ENCODE measurements at regions not wholly inside any gene's neighbourhood (a gene's known extent, or its start where the extent isn't known, plus 50 kb on each side); places are given as distances from the start of the nearest gene placed in this dataset.

DNA sequence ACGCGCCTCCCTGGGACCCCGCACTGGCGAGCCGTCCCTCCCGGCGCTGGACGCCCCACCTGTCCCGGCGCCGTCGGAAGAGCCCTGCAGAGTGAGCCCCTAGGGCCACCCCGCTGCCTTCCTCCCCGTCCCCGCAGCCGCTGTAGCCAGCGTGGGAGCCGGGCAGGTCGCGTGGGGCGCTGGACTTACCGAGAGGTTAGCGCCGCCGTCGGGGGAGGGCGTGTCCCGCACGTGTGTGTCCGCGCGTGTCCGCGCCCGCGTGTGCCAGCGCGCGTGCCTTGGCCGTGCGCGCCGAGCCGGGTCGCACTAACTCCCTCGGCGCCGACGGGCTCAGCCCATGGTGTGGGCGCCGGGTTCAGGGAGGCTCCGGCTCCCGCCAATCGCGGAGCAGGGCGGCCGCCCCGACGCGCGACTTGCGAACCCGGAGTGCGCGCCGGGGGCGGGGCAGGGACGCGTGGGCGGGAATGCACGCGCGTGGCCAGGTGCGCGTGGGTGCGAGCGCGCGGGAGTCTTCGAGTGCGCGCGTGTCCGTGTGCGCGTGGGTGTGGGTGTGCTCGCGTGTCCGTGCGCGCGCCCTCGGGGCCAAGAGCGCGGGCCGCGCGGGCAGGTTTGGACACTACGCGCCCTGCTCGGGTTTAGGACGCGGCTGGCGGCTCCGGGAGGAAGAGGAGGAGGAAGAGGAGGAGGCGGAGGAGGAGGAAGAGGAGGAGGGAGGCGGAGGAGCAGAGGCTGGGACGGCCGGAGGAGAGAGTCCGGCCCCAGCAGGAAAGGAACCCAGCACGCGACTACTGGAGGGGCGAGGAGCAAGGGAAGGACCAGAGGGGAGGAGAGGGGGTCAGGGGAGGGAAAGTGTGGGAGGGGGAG lies 145.2 kb upstream of the ETS2 start:
- no peak for DNase-seq

DNA sequence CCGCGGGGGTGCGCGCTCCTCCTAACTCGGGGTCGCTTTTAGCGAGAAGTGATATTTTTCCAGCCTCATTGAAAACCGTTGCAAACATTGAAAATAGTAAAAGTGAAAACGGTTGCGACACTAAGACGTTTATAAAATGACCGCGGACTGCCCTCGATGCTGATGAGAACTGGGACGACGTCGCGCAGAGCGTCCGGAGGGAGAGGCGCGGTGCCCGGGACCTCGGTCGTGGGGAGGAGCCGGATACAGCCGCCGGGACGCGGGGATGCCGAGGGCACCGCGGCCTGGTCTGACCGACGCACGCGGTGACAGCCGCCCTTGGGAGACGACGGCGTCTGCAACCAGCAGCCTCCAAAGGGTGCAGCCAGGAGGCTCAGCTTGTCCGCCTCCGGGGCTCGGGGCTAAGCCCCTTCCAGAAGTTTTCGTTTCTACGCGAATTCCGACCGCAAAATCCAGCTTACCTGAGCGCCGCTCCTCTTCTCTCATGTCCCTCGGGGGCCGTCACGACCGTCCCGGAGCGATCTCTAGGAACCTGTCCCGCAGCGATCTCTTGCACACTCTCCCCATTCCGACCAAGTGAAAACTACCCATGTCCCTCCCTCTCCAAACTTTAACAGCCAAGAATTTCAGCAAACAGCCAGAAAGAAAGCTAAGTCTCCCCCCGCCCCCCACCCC lies 144.4 kb upstream of the ETS2 start:
- DNase-seq, result no peak

DNA sequence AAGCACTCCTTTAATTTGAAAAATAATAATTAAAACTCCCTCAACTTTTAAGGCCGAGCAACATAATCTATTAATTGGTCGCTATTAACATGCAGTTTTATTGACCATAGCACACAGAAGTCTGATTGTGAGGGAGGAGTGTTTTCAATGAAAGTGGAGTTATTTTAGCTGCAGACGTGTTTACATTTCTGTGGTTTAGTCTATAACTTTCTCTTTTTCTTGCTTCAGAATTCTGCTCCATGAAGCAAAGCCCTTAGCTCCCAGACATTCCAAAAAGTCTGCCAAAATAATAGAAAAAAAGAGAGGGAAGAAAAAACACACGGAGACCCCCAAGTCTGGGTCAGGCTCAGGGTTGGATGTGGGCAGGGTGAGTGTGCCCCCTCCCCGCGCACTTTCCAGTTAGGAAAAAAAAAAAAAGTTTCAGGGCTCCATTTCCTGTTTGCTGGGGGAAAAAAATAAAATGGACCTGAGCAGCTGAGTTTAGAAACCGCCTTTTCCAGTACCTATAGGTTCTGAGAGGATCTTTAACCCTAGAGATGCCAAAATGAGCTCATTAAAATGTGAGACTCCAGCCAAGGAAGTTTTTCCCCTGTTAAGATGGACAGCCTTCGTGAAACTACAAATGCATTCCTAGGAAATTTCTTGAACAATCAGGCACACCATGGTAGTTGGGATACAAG lies 143.7 kb upstream of the ETS2 start:
- no peak for DNase-seq

DNA sequence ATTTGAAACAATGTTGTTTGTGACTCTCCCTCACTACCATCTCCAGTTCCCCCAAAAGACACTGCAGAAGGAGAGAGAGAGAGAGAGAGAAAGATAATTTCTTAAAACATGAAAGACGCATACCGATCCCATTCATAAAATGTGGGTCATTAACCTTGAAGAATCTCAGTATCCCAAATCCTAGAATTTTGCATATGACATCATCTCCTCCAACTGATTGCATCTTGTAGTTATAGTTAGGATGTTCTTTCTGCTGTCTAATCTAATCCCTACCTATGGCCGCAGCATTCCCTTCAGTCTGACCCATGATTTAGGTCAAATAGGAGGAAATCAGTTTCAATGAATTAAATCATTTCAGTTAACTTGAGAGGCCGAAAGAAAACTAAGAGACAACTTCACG lies 142.4 kb upstream of the ETS2 start:
- no peak for DNase-seq

DNA sequence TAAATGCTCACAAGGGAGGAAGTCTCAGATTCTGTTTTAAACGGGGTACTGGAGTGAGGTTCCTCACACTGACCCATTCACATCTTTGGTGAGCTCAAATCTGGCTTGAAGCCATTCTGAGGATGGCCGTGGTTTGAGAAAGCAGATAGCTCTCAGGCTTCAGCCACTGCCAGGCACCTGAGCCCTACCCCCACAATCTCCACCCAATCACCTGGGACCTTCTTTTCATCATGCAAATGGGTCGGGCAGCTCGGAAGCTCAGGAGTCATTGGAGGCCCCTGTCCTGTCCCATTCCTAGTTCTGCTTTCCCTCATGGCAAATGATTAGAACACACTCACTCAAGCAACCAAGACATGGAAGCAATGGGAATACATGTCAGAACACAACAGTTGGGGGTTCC lies 141.4 kb upstream of the ETS2 start:
- no peak for DNase-seq

DNA sequence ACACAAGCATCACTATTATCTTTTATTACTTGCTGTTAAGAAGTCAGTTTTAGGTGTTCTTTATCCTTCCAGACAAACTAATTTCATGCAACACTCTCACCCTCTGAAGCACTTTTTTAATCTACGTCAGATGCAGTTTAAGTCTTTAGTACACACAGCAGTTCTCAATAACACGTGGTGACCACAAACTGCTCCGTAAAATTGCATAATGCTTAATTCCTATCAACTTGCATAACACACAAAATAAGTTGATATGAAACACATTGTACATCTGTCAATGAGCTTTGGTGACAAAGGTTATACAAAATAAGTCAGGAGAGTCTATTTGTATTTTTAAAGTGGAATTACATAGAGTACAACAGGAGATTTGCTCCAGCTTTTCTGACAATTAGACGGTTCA lies 140.9 kb upstream of the ETS2 start:
- no peak for DNase-seq

DNA sequence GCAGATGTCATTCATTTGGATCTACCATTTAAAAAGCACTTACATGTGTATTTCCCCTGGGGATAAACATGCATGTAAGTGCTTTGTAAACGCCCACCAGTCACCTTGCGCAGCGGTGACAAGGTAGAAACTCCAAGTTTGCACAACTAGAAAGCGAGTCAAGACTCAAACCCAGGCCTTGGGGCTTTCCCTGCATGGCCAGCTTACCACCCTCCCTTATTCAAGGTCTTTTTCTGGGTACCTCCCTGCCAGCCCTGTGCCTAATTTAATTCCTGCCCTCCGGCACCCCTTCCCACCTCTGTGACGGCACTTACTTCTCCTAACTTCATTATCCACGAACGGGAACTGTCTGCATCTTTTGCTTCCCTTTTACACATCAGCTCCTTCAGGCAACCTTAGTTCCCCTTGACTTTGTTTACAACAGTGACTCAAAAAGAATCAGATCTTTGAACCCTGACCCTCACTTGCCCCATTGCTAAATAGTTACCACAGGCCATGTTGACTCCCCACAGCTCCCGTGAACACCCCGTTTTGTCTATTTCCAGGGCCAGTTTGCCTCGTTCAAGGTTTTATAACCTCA lies 138.3 kb upstream of the ETS2 start:
- DNase-seq, result no peak

DNA sequence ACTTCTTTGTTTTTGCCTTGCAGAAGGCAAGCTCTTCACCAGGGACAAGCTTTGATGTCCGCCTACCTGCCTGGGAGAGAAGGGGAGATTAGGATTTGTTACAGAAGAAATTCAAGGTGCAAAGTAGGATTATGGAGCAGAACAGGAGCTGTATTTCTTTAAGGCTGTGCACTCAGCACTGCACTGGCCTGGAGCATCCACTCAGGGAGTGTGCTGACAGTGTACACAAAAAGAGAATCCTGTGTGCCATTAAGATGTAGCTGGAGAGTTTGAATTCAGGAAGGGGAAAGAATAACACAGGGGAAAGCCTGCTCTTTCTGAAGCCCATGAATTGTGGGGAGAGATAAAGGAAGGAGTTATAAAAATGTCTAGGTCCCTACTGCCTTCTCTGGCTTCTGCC lies 137.7 kb upstream of the ETS2 start:
- DNase-seq, result no peak

- no peak for DNase-seq
Observed at GRCh38 chr21:38668541-38668940, 137.2 kb upstream of the ETS2 start.

GRCh38 chr21:38669186-38669585 lies 136.5 kb upstream of the ETS2 start:
- DNase-seq, result no peak

GRCh38 chr21:38670861-38671260 lies 134.9 kb upstream of the ETS2 start:
- no peak for DNase-seq

- DNase-seq, result no peak
Observed at GRCh38 chr21:38671773-38672172, 134.0 kb upstream of the ETS2 start.

- no peak for DNase-seq
Observed at GRCh38 chr21:38675182-38675824, 130.4 kb upstream of the ETS2 start.

DNA sequence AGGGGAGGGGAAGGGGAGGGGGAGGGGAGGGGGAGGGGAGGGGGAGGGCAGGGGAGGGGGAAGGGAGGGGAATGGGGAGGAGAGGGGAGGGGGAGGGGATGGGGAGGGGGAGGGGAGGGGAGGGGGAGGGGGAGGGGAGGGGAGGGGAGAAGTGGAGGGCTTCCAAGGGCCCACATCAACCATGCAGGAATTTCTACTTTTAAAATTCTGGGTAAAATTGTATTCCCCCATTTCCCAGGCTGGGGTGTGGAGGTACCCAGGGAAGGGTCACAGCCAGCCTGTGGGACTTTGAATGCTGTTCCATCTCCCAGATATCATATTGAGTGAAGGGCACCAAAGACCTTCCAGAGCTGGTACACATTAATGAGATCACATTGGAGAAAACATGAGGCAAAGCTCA lies 126.9 kb upstream of the ETS2 start:
- DNase-seq, result no peak

DNA sequence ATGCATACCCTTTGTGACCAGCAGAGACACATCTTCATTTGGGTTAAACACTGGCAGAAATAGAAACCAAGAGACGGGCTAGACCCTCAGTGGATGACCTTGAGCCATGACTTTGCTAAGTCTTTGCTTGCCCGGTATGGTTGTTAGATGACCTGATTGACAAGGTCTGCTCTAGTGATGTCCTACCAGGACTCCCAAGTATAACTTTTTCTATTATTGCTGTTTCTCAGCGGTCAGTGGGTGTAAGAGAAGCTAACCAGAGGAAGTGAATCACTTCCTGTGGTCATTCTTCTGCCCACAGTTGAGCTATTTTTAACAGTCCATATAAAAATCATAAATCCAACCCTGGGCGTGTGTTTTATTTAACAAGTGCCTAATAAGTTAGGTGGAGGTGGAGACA lies 126.2 kb upstream of the ETS2 start:
- DNase-seq, result no peak

GRCh38 chr21:38680401-38680800 lies 125.3 kb upstream of the ETS2 start:
- DNase-seq, result no peak

- DNase-seq, result no peak
Observed at GRCh38 chr21:38683222-38683621, 122.5 kb upstream of the ETS2 start.

DNA sequence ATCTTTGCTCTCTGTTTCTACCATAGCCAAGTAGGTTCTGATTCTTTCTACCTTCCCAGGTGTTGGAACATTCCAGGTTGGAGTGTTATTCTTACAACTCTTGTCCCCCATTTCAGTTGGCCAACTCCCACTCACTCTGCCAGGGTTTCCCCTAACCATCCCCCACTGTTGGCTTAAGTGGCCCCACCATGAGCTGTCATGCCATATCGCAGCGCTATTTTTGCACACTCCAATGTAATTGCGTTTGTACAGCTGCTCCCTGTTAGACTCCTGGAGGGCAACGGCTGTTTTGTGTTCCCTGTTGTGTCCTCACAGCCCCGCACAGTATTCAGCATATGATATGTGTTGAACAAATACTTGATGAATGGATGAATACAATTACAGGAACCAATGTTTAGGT lies 117.7 kb upstream of the ETS2 start:
- no peak for DNase-seq

DNA sequence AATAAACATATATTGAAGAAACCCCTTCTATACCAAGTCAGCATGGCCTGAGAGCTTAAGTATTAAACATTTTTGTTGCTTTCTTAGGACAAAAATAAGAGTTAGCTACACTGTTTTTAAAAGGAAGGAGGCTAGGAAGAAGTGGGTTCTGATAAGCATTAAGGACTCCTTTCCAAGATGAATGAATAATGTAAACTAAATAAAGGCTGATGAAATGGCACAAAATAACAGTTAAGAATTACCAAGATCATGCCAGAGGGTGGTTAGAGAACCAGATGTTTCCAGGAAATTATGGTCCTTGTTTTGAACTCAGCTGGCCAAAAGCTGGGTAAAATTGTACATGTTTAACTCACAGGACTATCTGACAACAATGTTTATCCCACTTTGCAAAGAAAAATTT lies 114.1 kb upstream of the ETS2 start:
- DNase-seq, result no peak

DNA sequence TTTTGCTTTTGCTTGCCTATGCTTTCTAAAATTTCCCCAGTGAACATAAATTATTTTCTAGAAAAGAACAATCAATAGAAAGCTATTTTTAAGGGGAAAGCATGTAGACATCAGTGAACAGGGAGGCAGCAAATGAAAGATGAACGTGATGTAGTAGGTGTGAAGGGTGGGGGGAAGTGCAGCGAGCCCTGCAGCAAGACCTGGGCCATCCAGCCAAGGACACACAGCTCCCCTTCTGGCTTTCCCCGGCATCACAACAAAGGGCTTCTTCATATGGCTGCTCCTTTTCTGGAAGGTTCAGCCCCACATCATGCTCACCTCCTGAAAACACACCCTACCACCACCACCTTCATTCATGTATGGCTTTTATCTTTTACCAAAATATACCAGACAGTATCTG lies 109.2 kb upstream of the ETS2 start:
- DNase-seq, result no peak

DNA sequence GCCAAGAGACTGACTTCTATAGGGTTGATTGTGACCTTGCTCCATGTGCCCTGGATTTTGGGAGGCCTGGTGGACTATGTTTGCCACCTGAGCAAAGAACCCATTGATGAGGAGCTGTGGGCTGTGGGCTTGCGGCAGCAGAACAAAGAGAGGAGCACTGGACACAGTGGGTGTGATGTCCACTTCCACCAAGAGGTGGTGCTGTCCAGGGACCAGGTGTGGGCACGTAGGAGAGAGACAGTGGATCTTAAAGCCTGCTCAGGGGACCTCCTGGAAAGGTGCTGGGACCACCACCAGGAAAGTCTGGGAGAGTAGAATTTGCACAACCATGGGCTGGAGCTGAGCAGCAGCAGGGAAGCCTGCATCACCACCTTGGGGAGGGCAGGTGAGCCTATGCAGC lies 106.7 kb upstream of the ETS2 start:
- no peak for DNase-seq

DNA sequence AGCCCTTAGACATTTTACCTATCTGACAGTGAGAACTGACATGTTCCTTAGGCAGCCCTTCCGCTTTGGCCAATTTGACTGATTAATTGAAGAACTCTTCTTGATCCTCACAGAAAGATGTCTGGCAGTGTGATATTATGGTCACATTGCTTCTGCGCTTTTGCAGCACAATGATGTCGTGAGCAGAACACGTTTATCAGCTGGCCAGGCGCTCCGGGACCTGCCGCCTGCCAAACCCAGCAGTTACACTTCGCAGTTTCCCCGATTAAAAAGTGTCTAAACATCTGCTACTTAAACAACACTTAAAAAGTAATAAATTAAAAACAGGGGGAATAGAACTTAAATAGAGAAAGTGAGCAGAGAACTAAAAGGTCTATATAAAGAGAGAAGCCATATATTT lies 103.5 kb upstream of the ETS2 start:
- DNase-seq, result no peak

GRCh38 chr21:38709876-38710275 lies 95.9 kb upstream of the ETS2 start:
- no peak for DNase-seq

All from DMS79 treated with DMSO at 0.1 percent for 48 hours (cell line).